Common myeloid progenitor, CD34-positive (primary cell): ENCODE measurements at regions not wholly inside any gene's neighbourhood (a gene's known extent, or its start where the extent isn't known, plus 50 kb on each side); places are given as distances from the start of the nearest gene placed in this dataset.

Experiments used
- CTCF ChIA-PET: fragments of 350-600 bp; sonication (Branson Sonifier 250); formaldehyde crosslinking; loops from one replicate; lab custom pipeline; 2021; ENCODE audit warnings: antibody characterized with exemption; lab: Charles Lee
- POLR2A ChIA-PET: fragments of 350-600 bp; sonication (Branson Sonifier 250); formaldehyde crosslinking; loops from one replicate; lab custom pipeline; 2021; ENCODE audit warnings: antibody characterized with exemption; lab: Charles Lee
- DNase-seq, 3 donors: peaks; one replicate each; pipeline versions ENCODE4 v3.0.0 to v3.0.0-alpha.2; 2013
- H3K27ac ChIP-seq, 2 experiments: 1 replicate in 1 of 2; 2 replicates in 1 of 2; pipeline ENCODE4 v1.7.0; 2013; ENCODE audit warnings: inconsistent platforms in 2 of 2, low read length in 2 of 2, mild to moderate bottlenecking in 2 of 2, low read depth in 1 of 2, moderate library complexity in 1 of 2; ENCODE audit not compliant: severe bottlenecking in 2 of 2, insufficient read depth in 1 of 2, poor library complexity in 1 of 2
- H3K27me3 ChIP-seq, 5 experiments: replicated peaks in 2 of 5; 1 replicate in 3 of 5; 2 replicates in 2 of 5; pipeline versions ENCODE4 v1.6.1 to v1.7.0; 2013; ENCODE audit warnings: low read length in 4 of 5, mild to moderate bottlenecking in 2 of 5, moderate library complexity in 2 of 5, inconsistent platforms in 1 of 5; ENCODE audit not compliant: insufficient read depth in 5 of 5, control insufficient read depth in 4 of 5
- H3K36me3 ChIP-seq, 4 experiments: 1 replicate in 2 of 4; 2 replicates in 2 of 4; pipeline versions ENCODE4 v1.6.1 to v1.7.0; 2013; ENCODE audit warnings: low read length in 3 of 4, control low read depth in 1 of 4, mild to moderate bottlenecking in 1 of 4; ENCODE audit not compliant: control insufficient read depth in 4 of 4, insufficient read depth in 4 of 4
- H3K4me1 ChIP-seq, 4 experiments: 1 replicate in 3 of 4; 2 replicates in 1 of 4; pipeline versions ENCODE4 v1.6.1 to v1.7.1; 2013; ENCODE audit warnings: low read length in 3 of 4, mild to moderate bottlenecking in 3 of 4, control low read depth in 1 of 4, inconsistent platforms in 1 of 4, moderate library complexity in 1 of 4; ENCODE audit not compliant: control insufficient read depth in 4 of 4, insufficient read depth in 4 of 4; ENCODE audit errors: control extremely low read depth in 1 of 4
- H3K4me3 ChIP-seq, 7 experiments: 1 replicate in 4 of 7; 2 replicates in 3 of 7; pipeline versions ENCODE4 v1.5.1 to v1.7.0; 2013; ENCODE audit warnings: mild to moderate bottlenecking in 7 of 7, low read length in 6 of 7, moderate library complexity in 6 of 7, inconsistent platforms in 2 of 7, low read depth in 2 of 7, control low read depth in 1 of 7; ENCODE audit not compliant: insufficient read depth in 4 of 7, control insufficient read depth in 1 of 7; ENCODE audit errors: extremely low read depth in 1 of 7
- H3K9me3 ChIP-seq, 5 experiments: 1 replicate in 4 of 5; 2 replicates in 1 of 5; pipeline versions ENCODE4 v1.6.1 to v1.7.1; 2013; ENCODE audit warnings: low read length in 4 of 5, mild to moderate bottlenecking in 2 of 5, inconsistent platforms in 1 of 5, low read depth in 1 of 5, moderate library complexity in 1 of 5; ENCODE audit not compliant: control insufficient read depth in 4 of 5, insufficient read depth in 2 of 5; ENCODE audit errors: control extremely low read depth in 1 of 5
- WGBS: methylation state at CpG from one replicate; pipeline ENCODE4 v1.1.5; 2013; ENCODE audit not compliant: insufficient coverage; 5-methylcytosine and 5-hydroxymethylcytosine counted together

DNA sequence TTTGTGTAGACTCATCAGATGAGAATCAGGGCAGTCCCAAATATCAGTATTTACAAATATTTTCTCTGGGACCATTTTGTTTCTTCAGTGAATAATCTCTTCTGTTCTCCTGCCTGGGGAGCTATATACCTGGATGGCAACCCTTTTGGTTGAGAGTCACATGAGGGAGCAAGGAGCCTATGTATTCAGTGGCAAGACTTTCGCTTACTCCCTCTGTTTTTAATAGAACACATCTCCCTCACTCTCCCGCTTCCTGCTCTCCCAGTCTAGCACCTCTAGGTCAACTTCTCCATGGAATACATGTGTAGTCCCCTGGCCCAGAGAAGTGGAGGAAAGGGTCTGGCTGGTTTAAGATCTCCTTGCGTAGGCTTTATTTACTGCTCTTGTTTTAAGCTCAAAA, 600.3 kb downstream of the CCDC85A start:
- Histone ChIP-seq H3K4me3 (no peak overlapping the region), H3K36me3 (no peaks in the 10 kb centered on the region), H3K27me3 (no peaks in the 10 kb centered on the region), H3K9me3 (no peaks in the 10 kb centered on the region), H3K27ac (no peak overlapping the region), H3K4me1 (no peaks in the 10 kb centered on the region)
- POLR2A ChIA-PET = no interaction called here
- no peak for DNase-seq
- 92% methylated on average over 3 of the region's 3 CpGs for WGBS
- CTCF ChIA-PET = no interaction called here

DNA sequence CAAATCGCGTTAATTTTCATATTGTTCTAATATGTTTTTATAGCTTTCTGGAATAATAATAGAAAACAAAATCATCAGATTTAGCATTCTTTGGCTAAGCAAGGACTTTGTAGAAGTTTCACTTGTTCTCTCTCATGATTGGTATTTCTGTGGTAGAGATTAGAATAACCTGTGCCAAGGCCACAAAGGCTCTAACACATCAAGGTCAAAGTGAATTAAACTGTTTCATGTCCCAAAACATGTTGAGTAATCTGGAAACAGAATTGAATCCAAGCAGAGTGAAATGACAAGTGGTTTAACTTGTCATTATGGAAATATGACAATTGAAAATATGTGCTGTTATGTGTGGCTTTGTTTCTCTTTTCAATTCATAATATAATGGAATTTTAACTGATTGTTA, 617.4 kb downstream of the CCDC85A start:
- H3K4me3 ChIP-seq = no peak overlapping the region
- no peaks in the 10 kb centered on the region for H3K4me1 ChIP-seq
- H3K27ac ChIP-seq = no peak overlapping the region
- H3K9me3 ChIP-seq = no peaks in the 10 kb centered on the region
- H3K27me3 ChIP-seq = no peaks in the 10 kb centered on the region
- WGBS = no CpG with 5 or more reads among the region's 2 CpGs
- DNase-seq = no peak
- ChIA-PET POLR2A (no interaction called here), CTCF (no interaction called here)
- no peaks in the 10 kb centered on the region for H3K36me3 ChIP-seq

DNA sequence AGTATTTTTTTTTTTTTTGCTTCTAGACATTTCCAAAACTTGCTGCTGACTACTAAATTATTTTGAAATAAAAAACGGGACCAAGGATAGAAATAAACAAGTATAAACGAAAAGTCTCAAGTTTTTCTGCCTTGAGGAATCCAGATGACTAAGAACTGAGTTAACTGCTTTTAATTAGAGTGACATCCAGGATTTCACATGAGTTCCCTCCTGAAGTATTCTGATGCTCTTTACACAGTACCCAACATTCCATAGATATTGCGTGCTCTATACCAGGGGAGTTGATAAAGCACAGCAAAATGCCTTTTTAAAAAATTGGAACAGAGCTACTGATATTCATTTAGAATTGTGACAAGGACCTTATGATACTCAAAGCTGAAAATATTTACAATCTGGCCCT, 618.0 kb downstream of the CCDC85A start:
- 88% methylated on average over 2 of the region's 3 CpGs for WGBS

DNA sequence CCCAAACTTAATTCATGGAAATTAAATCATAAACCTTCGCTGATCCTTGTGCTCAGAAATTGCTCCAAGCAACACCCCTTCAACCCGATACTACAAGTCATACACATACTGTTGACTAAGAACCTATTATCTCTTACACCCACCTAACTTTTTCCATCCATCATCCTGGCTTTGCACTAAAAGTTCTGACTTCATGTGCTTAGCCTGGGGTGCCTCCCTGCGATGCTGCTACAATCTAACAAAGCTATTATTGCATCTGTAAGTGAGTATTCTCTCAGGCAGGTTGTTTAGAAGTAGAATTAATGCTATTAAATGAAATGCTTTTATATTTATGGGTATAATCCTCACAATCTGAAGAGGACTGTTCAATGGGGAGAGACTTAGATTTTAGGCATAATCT, 619.8 kb downstream of the CCDC85A start:
- ChIA-PET POLR2A (no interaction called here), CTCF (interaction anchor here (1.0 kb wide), 1 partner anchor 8 kb away, joined by 3 read pairs; no protein-coding TSS in a partner anchor)
- 91% methylated on average over 3 of the region's 3 CpGs for WGBS
- no peak for DNase-seq
- H3K27me3 ChIP-seq = no peaks in the 10 kb centered on the region
- no peak overlapping the region for H3K4me3 ChIP-seq
- H3K9me3 ChIP-seq = no peaks in the 10 kb centered on the region
- H3K27ac ChIP-seq = no peak overlapping the region
- no peaks in the 10 kb centered on the region for H3K36me3 ChIP-seq
- no peaks in the 10 kb centered on the region for H3K4me1 ChIP-seq

More for the DNA sequence above, 618.0 kb downstream of the CCDC85A start:
- Histone ChIP-seq H3K4me1 (no peaks in the 10 kb centered on the region), H3K27ac (no peak overlapping the region), H3K36me3 (no peaks in the 10 kb centered on the region), H3K9me3 (no peaks in the 10 kb centered on the region), H3K27me3 (no peaks in the 10 kb centered on the region), H3K4me3 (no peak overlapping the region)
- DNase-seq = no peak
- POLR2A ChIA-PET = no interaction called here
- CTCF ChIA-PET = no interaction called here

DNA sequence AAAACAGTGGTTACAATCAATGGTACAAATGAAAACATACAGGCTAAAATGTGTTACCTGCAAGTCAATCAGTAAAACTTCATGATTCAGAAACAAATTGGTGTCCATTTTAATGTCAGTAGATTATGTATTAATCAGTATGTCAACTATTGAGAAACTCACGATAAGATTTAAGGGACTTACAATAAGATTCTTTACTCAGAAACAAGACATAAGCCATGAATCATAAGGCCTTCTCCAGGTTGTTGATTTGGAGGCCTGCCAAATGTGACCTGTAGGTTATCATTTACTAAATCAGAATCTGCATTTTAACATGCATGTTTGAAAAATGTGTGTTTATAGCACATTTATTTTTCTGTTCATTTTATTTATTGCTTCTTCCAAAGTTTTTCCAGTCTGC, 623.1 kb downstream of the CCDC85A start:
- no peaks in the 10 kb centered on the region for H3K36me3 ChIP-seq
- no peak overlapping the region for H3K27ac ChIP-seq
- ChIA-PET CTCF (no interaction called here), POLR2A (no interaction called here)
- no peaks in the 10 kb centered on the region for H3K4me1 ChIP-seq
- no CpG with 5 or more reads among the region's 1 CpG for WGBS
- DNase-seq = no peak
- H3K4me3 ChIP-seq = no peak overlapping the region
- H3K9me3 ChIP-seq = no peaks in the 10 kb centered on the region
- no peaks in the 10 kb centered on the region for H3K27me3 ChIP-seq

DNA sequence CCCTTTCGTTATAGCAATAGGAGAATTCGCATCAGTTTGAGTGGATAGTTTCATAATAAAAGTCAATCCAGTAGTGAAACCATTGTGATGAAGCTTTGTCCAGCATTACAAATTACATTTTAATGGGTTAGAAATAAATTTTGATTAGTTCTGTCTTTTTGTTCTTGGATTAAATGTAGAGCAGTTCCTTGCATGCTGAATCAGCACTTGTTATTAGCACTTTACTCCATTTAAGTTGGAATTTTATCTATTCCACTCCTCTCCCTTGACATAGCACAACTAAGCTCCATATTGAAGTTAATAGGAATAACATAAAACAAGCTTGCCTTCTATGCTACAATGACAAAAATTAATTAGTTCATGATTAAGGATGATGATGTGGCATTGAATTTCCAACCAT, 624.1 kb downstream of the CCDC85A start:
- no peaks in the 10 kb centered on the region for H3K36me3 ChIP-seq
- no peaks in the 10 kb centered on the region for H3K4me1 ChIP-seq
- no peaks in the 10 kb centered on the region for H3K27me3 ChIP-seq
- WGBS = no CpG with 5 or more reads among the region's 2 CpGs
- CTCF ChIA-PET = no interaction called here
- H3K4me3 ChIP-seq = no peak overlapping the region
- no peak for DNase-seq
- no peak overlapping the region for H3K27ac ChIP-seq
- POLR2A ChIA-PET = no interaction called here
- H3K9me3 ChIP-seq = no peaks in the 10 kb centered on the region

DNA sequence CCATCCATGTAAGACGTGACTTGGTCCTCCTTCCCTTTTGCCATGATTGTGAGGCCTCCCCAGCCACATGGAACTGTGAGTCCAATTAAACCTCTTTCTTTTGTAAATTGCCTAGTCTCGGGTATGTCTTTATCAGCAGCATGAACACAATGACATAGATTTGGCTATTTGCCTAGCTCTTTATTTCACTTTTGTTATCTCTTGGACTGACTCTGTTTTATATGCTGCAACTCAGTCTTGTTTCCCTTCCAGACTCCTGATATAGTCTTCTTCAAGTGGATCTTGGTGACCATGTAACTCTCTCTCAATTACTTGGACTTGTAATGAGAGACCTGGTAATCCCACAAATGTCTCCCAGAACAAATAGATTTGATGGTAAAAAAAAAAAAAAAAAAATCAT, 627.6 kb downstream of the CCDC85A start:
- POLR2A ChIA-PET = interaction anchor here (0.7 kb wide), 1 partner anchor 9 kb away, joined by 7 read pairs; no protein-coding TSS in a partner anchor
- Histone ChIP-seq H3K36me3 (no peaks in the 10 kb centered on the region), H3K27ac (no peak overlapping the region), H3K27me3 (no peaks in the 10 kb centered on the region), H3K4me1 (no peaks in the 10 kb centered on the region), H3K9me3 (no peaks in the 10 kb centered on the region), H3K4me3 (no peak overlapping the region)
- CTCF ChIA-PET = interaction anchor here (1.0 kb wide), 1 partner anchor 8 kb away, joined by 3 read pairs; no protein-coding TSS in a partner anchor
- 94% methylated on average over 2 of the region's 2 CpGs for whole genome bisulfite sequencing
- no peak for DNase-seq
